GM19395 (cell line): ENCODE measurements at regions not wholly inside any gene's neighbourhood (a gene's known extent, or its start where the extent isn't known, plus 50 kb on each side); places are given as distances from the start of the nearest gene placed in this dataset.

Source experiments
- ATAC-seq: cut with Tn5 transposase; IDR thresholded peaks from one replicate; pipeline ENCODE4 v1.9.1; 2021; ENCODE audit warnings: mild to moderate bottlenecking, moderate library complexity; ENCODE audit not compliant: unreplicated experiment

- ATAC-seq: no peak
Observed at GRCh38 chr11:116481126-116481675, 291.6 kb downstream of the BUD13 start.

GRCh38 chr11:116478669-116479668 lies 293.8 kb downstream of the BUD13 start:
- ATAC-seq: no peak

- no peak for ATAC-seq
Observed at GRCh38 chr11:116478205-116478604, 294.6 kb downstream of the BUD13 start.

- ATAC-seq: no peak
Observed at GRCh38 chr11:116473790-116474346, 298.9 kb downstream of the BUD13 start.

GRCh38 chr11:116473206-116473769 lies 299.5 kb downstream of the BUD13 start:
- no peak for ATAC-seq

GRCh38 chr11:116472651-116473050 lies 300.1 kb downstream of the BUD13 start:
- ATAC-seq: no peak

GRCh38 chr11:116471608-116472256 lies 301.1 kb downstream of the BUD13 start:
- no peak for ATAC-seq

- ATAC-seq: no peak
Observed at GRCh38 chr11:116468699-116469098, 304.1 kb downstream of the BUD13 start.

GRCh38 chr11:116467823-116468222 lies 305.0 kb downstream of the BUD13 start:
- no peak for ATAC-seq

- ATAC-seq: no peak
Observed at GRCh38 chr11:116466801-116467200, 306.0 kb downstream of the BUD13 start.

GRCh38 chr11:116466191-116466590 lies 306.6 kb downstream of the BUD13 start:
- no peak for ATAC-seq

GRCh38 chr11:116465056-116465455 lies 307.7 kb downstream of the BUD13 start:
- ATAC-seq: no peak

- no peak for ATAC-seq
Observed at GRCh38 chr11:116461789-116462188, 311.0 kb downstream of the BUD13 start.

GRCh38 chr11:116460156-116460920 lies 312.4 kb downstream of the BUD13 start:
- no peak for ATAC-seq

GRCh38 chr11:116459185-116460045 lies 313.4 kb downstream of the BUD13 start:
- no peak for ATAC-seq

GRCh38 chr11:116458546-116458945 lies 314.2 kb downstream of the BUD13 start:
- ATAC-seq: no peak

- ATAC-seq: no peak
Observed at GRCh38 chr11:116457336-116458007, 315.3 kb downstream of the BUD13 start.

- ATAC-seq: no peak
Observed at GRCh38 chr11:116454951-116455350, 317.8 kb downstream of the BUD13 start.
